B cell (primary cell): ENCODE measurements at regions not wholly inside any gene's neighbourhood (a gene's known extent, or its start where the extent isn't known, plus 50 kb on each side); places are given as distances from the start of the nearest gene placed in this dataset.

ENCODE experiments used
- ATAC-seq: fragments of 200-7000 bp; cut with Tn5 transposase; one replicate; pipeline ENCODE4 v1.10.0; 2021; ENCODE audit warnings: low read depth, mild to moderate bottlenecking, moderate number of reproducible peaks, moderate library complexity
- CTCF ChIA-PET: fragments of 350-600 bp; sonication (Branson Sonifier 250); formaldehyde crosslinking; loops from one replicate; lab custom pipeline; 2021; ENCODE audit warnings: antibody characterized with exemption, inconsistent platforms; lab: Charles Lee
- POLR2A ChIA-PET: fragments of 350-600 bp; sonication (Branson Sonifier 250); formaldehyde crosslinking; loops from one replicate; lab custom pipeline; 2021; ENCODE audit warnings: antibody characterized with exemption; lab: Charles Lee
- DNase-seq: peaks from one replicate; pipeline ENCODE4 v3.0.0; 2013
- H2AFZ ChIP-seq: 2 replicates; pipeline ENCODE4 v1.6.1; 2012; ENCODE audit warnings: mild to moderate bottlenecking, low read depth, low read length; ENCODE audit not compliant: insufficient read depth, poor library complexity, severe bottlenecking
- H3K27ac ChIP-seq, 2 donors: 1 replicate in 1 of 2; 2 replicates in 1 of 2; pipeline ENCODE4 v1.5.1; 2012 to 2013; ENCODE audit warnings: low read length in 2 of 2, mild to moderate bottlenecking in 2 of 2, moderate library complexity in 1 of 2
- H3K27me3 ChIP-seq, 4 experiments: fragments of 200-600 bp in 1 of 4; sonication (generic) in 1 of 4; replicated peaks in 1 of 4; 1 replicate in 2 of 4; 2 replicates in 2 of 4; pipeline versions ENCODE4 v1.6.1 to v1.7.0; 2013 to 2016; ENCODE audit warnings: low read length in 3 of 4, mild to moderate bottlenecking in 2 of 4, mixed read lengths in 1 of 4, moderate library complexity in 1 of 4; ENCODE audit not compliant: insufficient read depth in 4 of 4, control insufficient read depth in 3 of 4; ENCODE audit errors: control extremely low read depth in 1 of 4
- H3K36me3 ChIP-seq, 2 experiments: replicated peaks in 1 of 2; 1 replicate in 1 of 2; 2 replicates in 1 of 2; pipeline versions ENCODE4 v1.6.1 to v1.7.1; 2013; ENCODE audit warnings: low read length in 1 of 2; ENCODE audit not compliant: insufficient read depth in 2 of 2, control insufficient read depth in 1 of 2; ENCODE audit errors: control extremely low read depth in 1 of 2, extremely low read depth in 1 of 2
- H3K4me1 ChIP-seq, 2 donors: fragments of 200-600 bp in 1 of 2; sonication (generic) in 1 of 2; 1 replicate in 1 of 2; 2 replicates in 1 of 2; pipeline versions ENCODE4 v1.5.1 to v1.6.1; 2013 to 2017; ENCODE audit warnings: low read length in 2 of 2; ENCODE audit not compliant: control insufficient read depth in 2 of 2, insufficient read depth in 2 of 2
- H3K4me2 ChIP-seq: replicated peaks from 2 replicates; pipeline ENCODE3; 2012; ENCODE audit warnings: mild to moderate bottlenecking, low read depth, low read length; ENCODE audit not compliant: poor library complexity, severe bottlenecking
- H3K4me3 ChIP-seq, 5 experiments: fragments of 200-600 bp in 1 of 5; sonication (generic) in 1 of 5; 1 replicate in 3 of 5; 2 replicates in 2 of 5; pipeline versions ENCODE4 v1.5.1 to v1.7.0; 2011 to 2016; ENCODE audit warnings: low read length in 4 of 5, mild to moderate bottlenecking in 4 of 5, low read depth in 2 of 5, control low read depth in 1 of 5, moderate library complexity in 1 of 5; ENCODE audit not compliant: insufficient read depth in 1 of 5; ENCODE audit errors: control extremely low read depth in 1 of 5, extremely low read depth in 1 of 5
- H3K79me2 ChIP-seq: fragments of 200-600 bp; sonication (generic); one replicate; pipeline ENCODE4 v1.6.0; 2016; ENCODE audit warnings: low read length; ENCODE audit not compliant: control insufficient read depth, insufficient read depth
- H3K9ac ChIP-seq: fragments of 200-600 bp; sonication (generic); 2 replicates; pipeline ENCODE4 v1.6.1; 2017; ENCODE audit warnings: mild to moderate bottlenecking, low read length, moderate library complexity
- H3K9me3 ChIP-seq, 3 donors: one replicate each; pipeline versions ENCODE4 v1.6.1 to v1.7.1; 2013; ENCODE audit warnings: low read length in 2 of 3; ENCODE audit not compliant: control insufficient read depth in 2 of 3, insufficient read depth in 1 of 3; ENCODE audit errors: control extremely low read depth in 1 of 3
- H4K20me1 ChIP-seq: 2 replicates; pipeline ENCODE4 v1.6.0; 2012; ENCODE audit warnings: mild to moderate bottlenecking, low read length; ENCODE audit not compliant: insufficient read depth, control insufficient read depth, poor library complexity, severe bottlenecking
- H3K27ac Mint-ChIP-seq: one replicate; pipeline ENCODE4 v1.8.0; 2021; ENCODE audit warnings: mixed read lengths
- H3K27me3 Mint-ChIP-seq: one replicate; pipeline ENCODE4 v1.8.0; 2021; ENCODE audit warnings: mixed read lengths
- H3K4me1 Mint-ChIP-seq: one replicate; pipeline ENCODE4 v1.8.0; 2021; ENCODE audit warnings: mixed read lengths
- H3K4me3 Mint-ChIP-seq: one replicate; pipeline ENCODE4 v1.8.0; 2021; ENCODE audit warnings: mixed read lengths
- H3K9me3 Mint-ChIP-seq: one replicate; pipeline ENCODE4 v1.8.0; 2022; ENCODE audit warnings: mixed read lengths; ENCODE audit not compliant: insufficient read depth
- CTCF ChIP-seq: fragments of 200-600 bp; IDR thresholded peaks from one replicate; pipeline ENCODE4 v1.8.0; 2022; ENCODE audit warnings: antibody characterized with exemption, mild to moderate bottlenecking
- EZH2 ChIP-seq: IDR thresholded peaks from 2 replicates; pipeline ENCODE4 v1.6.1; 2012; ENCODE audit warnings: borderline replicate concordance, low read depth, mild to moderate bottlenecking, moderate library complexity, low read length; ENCODE audit not compliant: insufficient read depth, poor library complexity, severe bottlenecking
- intact Hi-C: fragments of 100-400 bp; cut with micrococcal nuclease; formaldehyde crosslinking; loops from one replicate; pipeline ENCODE4 v1.10.0; 2022

DNA sequence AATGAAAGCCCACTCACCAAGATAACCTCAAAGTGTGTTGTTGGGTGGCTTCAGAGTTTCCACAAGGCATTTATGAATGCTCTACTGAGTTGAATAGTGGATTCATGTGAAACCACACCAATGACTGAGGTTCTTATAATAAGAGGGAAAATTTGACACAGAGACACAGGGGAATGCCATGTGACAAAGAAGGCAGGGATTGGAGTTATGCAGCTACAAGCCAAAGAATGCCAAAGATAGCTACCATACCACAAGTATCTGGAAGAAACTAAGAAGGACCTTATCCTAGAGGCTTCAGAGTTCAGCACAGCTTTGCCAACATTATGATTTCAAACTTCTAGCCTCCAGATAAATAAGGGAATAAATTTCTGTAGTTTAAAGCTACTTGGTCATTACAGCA lies 68.0 kb upstream of the PCDH15 start:
- Histone ChIP-seq H3K4me2 (no peak overlapping the region), H3K27me3 (no peaks in the 10 kb centered on the region), H3K36me3 (no peaks in the 10 kb centered on the region), H3K9me3 (no peaks in the 10 kb centered on the region), H3K27ac (no peak overlapping the region), H4K20me1 (no peaks in the 10 kb centered on the region), H3K79me2 (no peaks in the 10 kb centered on the region), H3K4me1 (no peaks in the 10 kb centered on the region), H2AFZ (no peak overlapping the region), H3K9ac (no peak overlapping the region), H3K4me3 (no peak overlapping the region)
- Mint-ChIP-seq H3K4me3 (no peak overlapping the region), H3K4me1 (no peaks in the 10 kb centered on the region), H3K27ac (no peak overlapping the region), H3K9me3 (no peaks in the 10 kb centered on the region), H3K27me3 (no peaks in the 10 kb centered on the region)
- POLR2A ChIA-PET: no interaction called here
- CTCF ChIA-PET: no interaction called here
- no peak for TF ChIP-seq CTCF
- no peak for TF ChIP-seq EZH2
- DNase-seq: no peak
- ATAC-seq: no peak
- intact Hi-C loops: no loop called here

DNA sequence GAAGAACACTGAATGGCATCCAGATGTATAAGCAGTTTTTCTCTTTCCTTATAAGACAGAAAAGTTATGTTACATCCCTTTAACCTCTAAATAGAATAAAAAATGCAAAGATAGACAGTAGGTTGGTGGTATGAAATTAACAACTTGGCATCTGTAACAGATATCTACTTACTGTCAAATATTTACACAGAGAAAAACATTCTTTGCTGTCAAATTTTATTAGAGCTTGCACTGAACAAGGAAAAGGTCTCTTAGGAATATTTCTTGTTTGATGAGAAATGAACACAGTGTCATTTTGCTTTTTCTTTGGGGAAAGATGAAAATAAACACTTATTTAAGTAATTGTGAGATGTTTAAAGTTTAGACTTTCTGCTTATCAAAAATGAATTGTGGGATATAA lies 65.6 kb upstream of the PCDH15 start:
- CTCF ChIA-PET: no interaction called here
- intact Hi-C loops: no loop called here
- TF ChIP-seq CTCF: no peak
- TF ChIP-seq EZH2: no peak

More for the DNA sequence above, 65.6 kb upstream of the PCDH15 start:
- H3K4me3 ChIP-seq: no peak overlapping the region
- no peaks in the 10 kb centered on the region for H3K4me1 Mint-ChIP-seq
- no peaks in the 10 kb centered on the region for H4K20me1 ChIP-seq
- no peaks in the 10 kb centered on the region for H3K9me3 ChIP-seq
- H3K4me3 Mint-ChIP-seq: no peak overlapping the region
- H3K9me3 Mint-ChIP-seq: no peaks in the 10 kb centered on the region
- H3K4me1 ChIP-seq: no peaks in the 10 kb centered on the region
- H2AFZ ChIP-seq: no peak overlapping the region
- no peaks in the 10 kb centered on the region for H3K79me2 ChIP-seq
- no peak for ATAC-seq
- POLR2A ChIA-PET: no interaction called here
- no peak overlapping the region for H3K27ac ChIP-seq
- no peak overlapping the region for H3K9ac ChIP-seq
- H3K27me3 Mint-ChIP-seq: no peaks in the 10 kb centered on the region
- no peak for DNase-seq
- no peaks in the 10 kb centered on the region for H3K36me3 ChIP-seq
- H3K27ac Mint-ChIP-seq: no peak overlapping the region
- H3K4me2 ChIP-seq: no peak overlapping the region
- H3K27me3 ChIP-seq: no peaks in the 10 kb centered on the region
